GM21786 (cell line): ENCODE measurements at regions not wholly inside any gene's neighbourhood (a gene's known extent, or its start where the extent isn't known, plus 50 kb on each side); places are given as distances from the start of the nearest gene placed in this dataset.

Experiments used
- ATAC-seq: cut with Tn5 transposase; IDR thresholded peaks from one replicate; pipeline ENCODE4 v1.9.1; 2021; ENCODE audit not compliant: unreplicated experiment

- no peak for ATAC-seq
Observed at GRCh38 chr9:2991292-2991691, 147.4 kb upstream of the PUM3 start.

DNA sequence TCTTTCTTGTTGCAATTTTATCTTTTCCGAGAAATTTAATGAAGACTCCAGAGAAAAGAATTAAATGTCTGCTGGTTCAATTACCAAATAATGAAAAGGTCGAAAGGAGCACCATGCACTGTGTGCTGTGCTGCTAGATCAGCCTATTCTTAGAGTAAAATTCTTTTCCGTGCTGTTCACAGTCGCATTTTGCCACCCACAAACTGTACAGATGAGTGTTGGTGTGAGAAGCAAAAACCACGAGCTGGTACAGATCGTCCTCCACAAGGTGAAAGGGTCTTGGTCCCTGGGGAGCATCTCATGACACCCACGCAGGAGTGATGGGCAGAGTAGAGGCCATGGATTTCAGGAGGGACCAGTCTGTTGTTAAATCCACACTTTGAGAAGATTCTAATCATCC, 143.8 kb upstream of the PUM3 start:
- no peak for ATAC-seq

GRCh38 chr9:2985343-2985742, 141.4 kb upstream of the PUM3 start:
- no peak for ATAC-seq

DNA sequence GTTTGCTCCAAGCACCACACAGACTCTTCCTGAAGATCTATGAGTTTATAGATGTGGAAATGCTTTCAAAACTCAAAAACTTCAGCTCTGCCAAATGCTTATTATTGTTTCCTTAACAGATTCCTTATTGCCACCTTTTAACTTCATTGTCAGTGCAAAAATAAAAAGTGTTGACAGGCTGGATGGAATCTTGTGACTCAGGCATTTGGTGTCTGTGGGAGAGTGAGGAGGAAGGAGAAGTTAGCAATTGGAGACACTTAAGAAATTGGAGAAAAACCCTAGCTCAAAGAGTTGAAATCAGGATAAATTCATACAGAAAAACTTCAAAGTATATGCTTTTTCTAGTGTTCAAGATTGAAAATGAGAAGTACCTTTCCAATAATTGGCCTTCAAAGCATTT, 140.6 kb upstream of the PUM3 start:
- no peak for ATAC-seq

GRCh38 chr9:2979957-2980610, 136.2 kb upstream of the PUM3 start:
- no peak for ATAC-seq

- ATAC-seq: no peak
Observed at GRCh38 chr9:2972475-2972874, 128.6 kb upstream of the PUM3 start.

- no peak for ATAC-seq
Observed at GRCh38 chr9:2970864-2971263, 127.0 kb upstream of the PUM3 start.

- ATAC-seq: no peak
Observed at GRCh38 chr9:2967766-2968165, 123.9 kb upstream of the PUM3 start.

- no peak for ATAC-seq
Observed at GRCh38 chr9:2966565-2967300, 122.8 kb upstream of the PUM3 start.

DNA sequence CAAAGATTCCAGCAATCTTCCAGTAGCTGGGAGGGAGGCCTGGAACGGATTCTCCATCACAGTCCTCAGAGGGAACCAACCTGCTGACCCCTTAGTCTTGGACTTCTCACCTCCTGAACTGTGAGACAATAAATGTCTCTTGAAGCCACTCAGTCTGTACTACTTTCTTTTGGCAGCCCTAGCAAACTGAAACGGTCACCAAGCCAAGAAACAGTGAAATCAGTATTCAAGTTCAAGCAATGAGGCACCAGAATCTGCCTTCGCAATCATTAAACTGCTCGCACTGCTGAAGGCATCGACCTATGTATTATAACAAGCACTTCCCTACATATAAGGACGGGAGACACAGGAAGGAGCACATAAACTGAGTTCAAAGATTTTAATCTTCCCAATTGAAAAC, 120.6 kb upstream of the PUM3 start:
- no peak for ATAC-seq

GRCh38 chr9:2963307-2963706, 119.4 kb upstream of the PUM3 start:
- ATAC-seq: no peak

- no peak for ATAC-seq
Observed at GRCh38 chr9:2962471-2963172, 118.7 kb upstream of the PUM3 start.

GRCh38 chr9:2958219-2958618, 114.3 kb upstream of the PUM3 start:
- no peak for ATAC-seq

DNA sequence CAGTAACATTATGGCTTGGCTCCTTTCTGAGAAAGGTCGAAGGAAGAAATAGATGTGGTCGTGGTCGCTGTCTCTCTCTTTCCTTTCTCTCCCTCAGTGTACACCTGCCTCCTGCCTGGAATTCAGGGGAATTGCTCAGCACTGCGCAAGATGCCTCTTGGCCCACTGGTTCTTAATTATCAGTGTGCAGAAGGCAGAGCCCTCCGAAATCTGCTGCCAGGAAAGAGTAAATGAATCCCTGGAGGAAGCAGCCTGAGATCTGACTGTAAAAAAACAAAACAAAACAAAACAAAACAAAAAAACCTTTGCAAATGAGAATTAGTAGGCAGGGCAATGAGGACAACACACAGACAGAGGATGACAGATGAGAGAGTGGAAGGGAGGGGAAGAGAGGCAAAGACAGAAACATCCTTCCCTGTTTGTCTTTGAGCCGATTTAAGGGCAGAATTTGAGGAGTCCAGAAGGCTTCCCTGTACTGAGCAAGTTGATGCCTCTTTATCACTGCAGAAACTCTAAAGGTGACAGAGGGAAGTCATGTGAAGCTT, 113.8 kb upstream of the PUM3 start:
- ATAC-seq: no peak

- no peak for ATAC-seq
Observed at GRCh38 chr9:2955575-2955974, 111.7 kb upstream of the PUM3 start.

DNA sequence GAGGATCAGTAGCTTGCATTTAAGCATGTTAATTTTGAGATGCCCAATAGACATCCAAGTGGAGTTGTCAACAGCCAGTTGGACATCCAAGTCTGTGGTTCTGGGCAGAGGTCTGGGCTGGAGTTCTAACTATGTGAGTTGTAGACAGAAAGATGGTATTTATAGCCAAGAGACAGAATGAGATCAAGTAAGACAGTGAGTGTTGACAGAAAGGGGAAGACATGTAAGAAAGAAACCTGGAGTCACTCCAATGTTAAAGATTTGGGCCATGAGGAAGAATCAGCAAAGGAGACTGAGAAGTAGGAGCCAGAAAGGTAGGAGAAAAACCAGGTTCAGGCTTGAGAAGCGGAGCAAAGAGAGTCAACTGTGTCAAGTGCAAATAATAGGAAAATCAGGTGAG, 95.5 kb upstream of the PUM3 start:
- no peak for ATAC-seq

DNA sequence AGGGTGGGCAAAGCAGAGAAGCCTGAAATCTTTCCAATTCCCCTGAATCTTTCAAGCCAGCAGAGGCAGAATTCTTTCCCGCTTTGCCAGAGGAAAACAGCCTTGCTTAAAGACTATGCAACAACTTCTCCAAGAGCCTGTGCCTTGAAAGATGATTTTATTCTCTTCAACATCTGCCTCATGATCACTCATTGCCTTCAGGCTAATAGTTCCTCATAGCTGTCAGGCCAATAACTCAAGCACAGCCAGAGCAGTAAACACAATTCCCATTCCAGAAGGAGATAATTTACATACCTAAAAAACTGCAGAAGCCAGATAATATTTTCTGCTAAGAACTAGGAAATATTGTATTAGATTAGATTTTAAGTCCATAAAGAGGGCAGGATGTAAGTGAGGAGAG, 92.3 kb upstream of the PUM3 start:
- no peak for ATAC-seq

- no peak for ATAC-seq
Observed at GRCh38 chr9:2934883-2935282, 91.0 kb upstream of the PUM3 start.

DNA sequence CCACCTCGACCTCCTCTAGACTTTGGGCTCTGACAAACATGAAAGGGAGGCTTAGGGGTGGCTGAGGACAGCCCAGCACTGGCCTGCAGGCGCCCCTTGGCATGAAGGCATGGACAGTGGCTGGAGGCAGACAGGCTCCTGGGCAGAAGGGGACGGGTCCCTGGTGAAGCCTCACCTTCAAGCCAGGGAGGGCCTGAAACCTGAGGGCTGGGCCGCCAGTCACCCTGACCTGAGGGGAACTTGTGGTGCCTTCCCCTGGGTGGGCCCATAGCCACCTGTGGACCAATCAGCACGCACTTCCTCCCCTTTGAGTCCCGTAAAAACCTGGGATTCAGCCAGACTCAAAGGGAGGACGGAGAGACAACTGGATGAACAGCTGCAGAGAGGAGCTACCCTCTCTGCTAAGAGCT, 90.4 kb upstream of the PUM3 start:
- no peak for ATAC-seq

DNA sequence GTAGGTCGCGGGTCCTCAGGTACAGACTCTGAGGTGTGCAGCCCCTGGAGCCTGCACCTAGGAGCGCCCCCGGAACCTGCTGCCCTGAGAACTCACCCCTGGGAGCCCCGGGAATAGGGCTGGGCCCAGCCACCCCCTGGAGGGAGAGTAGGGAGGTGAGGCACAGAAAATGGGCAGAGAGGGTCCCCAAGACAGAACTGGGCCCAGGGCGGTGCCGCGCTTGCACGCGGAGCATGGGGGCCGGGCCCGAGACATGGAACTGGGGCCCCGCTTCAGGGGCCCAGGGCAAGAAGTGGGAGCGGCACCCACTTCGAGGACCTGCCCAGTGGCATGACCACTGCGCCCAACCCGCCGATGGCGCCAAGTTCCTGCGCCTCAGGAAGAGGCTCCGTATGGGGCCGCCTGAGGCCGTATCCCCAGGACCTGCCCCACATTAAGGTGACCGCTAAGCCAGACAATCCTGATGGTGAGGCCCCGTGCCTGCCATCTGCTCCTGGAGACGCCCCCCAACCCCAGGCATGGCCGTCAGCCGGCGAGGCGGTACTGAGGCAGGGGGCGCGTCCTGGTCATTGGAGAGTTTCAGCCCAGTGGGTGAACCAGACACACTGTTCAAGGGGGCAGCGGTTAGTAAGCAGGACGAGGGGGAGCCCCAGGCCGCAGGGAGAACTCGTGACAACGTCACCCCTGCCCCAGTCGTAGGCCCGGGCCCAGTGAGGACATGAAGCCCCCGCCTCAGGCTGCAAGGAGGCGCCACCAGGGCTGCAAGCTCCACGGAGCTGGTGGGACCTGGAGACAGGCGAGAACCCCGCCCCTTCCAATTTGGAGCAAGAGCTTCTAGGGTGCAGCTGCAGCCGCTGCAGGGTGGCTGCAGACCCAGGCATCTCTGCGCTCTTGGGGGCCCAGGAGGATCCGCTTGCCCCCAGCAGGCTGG, 89.5 kb upstream of the PUM3 start:
- ATAC-seq: no peak

DNA sequence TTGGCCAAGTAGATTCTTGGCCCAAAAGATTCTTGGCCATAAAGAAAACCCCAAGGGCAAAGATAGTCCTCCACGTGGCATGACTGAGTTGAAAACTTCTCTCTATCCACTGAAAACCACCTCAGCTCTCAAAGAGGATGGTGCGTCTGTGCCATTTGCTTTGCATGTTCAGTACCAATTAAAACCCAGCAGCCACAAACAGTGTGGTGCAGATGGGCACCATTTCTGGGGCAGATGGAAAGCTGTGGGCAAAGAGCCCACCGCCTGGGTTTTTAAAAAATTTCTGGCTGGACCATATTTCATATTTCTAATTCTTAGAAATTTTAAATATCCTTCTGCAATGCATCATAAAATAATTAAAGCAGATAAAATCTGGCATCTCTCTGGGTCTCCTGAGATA, 84.5 kb upstream of the PUM3 start:
- no peak for ATAC-seq
